Activated CD4-positive, alpha-beta T cell treated with anti-CD3 and anti-CD28 coated beads for 36 hours (primary cell): ENCODE measurements at regions not wholly inside any gene's neighbourhood (a gene's known extent, or its start where the extent isn't known, plus 50 kb on each side); places are given as distances from the start of the nearest gene placed in this dataset.

Experiments
- ATAC-seq: fragments of 200-7000 bp; cut with Tn5 transposase; one replicate; pipeline ENCODE4 v1.10.0; 2021; ENCODE audit warnings: mild to moderate bottlenecking, moderate library complexity
- CTCF ChIA-PET: fragments of 350-600 bp; sonication (Branson Sonifier 250); formaldehyde crosslinking; loops from one replicate; lab custom pipeline; 2021; ENCODE audit warnings: antibody characterized with exemption; lab: Charles Lee
- POLR2A ChIA-PET: fragments of 350-600 bp; sonication (Branson Sonifier 250); formaldehyde crosslinking; loops from one replicate; lab custom pipeline; 2021; ENCODE audit warnings: antibody characterized with exemption, inconsistent platforms; lab: Charles Lee
- DNase-seq: peaks from one replicate; pipeline ENCODE4 v3.0.0-alpha.2; 2020
- H3K27ac Mint-ChIP-seq: one replicate; pipeline ENCODE4 v1.8.0; 2021; ENCODE audit warnings: mixed read lengths
- H3K27me3 Mint-ChIP-seq: one replicate; pipeline ENCODE4 v1.8.0; 2021; ENCODE audit warnings: mixed read lengths
- H3K36me3 Mint-ChIP-seq: one replicate; pipeline ENCODE4 v1.8.0; 2021; ENCODE audit warnings: low read depth, mixed read lengths
- H3K4me1 Mint-ChIP-seq: one replicate; pipeline ENCODE4 v1.8.0; 2021; ENCODE audit warnings: mixed read lengths
- H3K4me3 Mint-ChIP-seq: one replicate; pipeline ENCODE4 v1.8.0; 2021; ENCODE audit warnings: mild to moderate bottlenecking, moderate library complexity, mixed read lengths
- H3K9me3 Mint-ChIP-seq: one replicate; pipeline ENCODE4 v1.8.0; 2021; ENCODE audit warnings: low read depth, mixed read lengths
- intact Hi-C, 2 experiments: fragments of 100-400 bp; cut with DNase I in 1 of 2; cut with micrococcal nuclease in 1 of 2; formaldehyde crosslinking; loops; one replicate each; pipeline versions ENCODE4 v1.14.2 to v1.15.1; 2022 to 2024; cut with DNase I, micrococcal nuclease

DNA sequence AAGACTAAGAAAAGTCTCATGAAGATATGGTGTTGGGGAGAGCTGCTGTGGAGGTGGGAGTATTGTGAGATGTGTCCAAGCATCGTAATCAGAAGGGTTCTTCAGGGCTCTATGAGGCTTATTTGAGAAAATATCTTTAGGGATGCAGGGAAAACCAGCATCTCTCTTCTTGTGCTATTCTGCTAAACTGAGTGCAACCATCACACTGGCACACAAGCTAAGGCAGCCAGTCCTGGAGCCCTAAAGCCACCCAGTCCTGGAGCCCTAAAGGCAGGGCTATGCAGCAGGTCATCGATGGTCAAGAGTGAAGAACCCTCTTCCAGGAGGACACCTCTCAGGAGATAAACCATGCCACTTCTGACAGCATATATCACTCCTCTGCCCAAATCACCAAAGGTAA, 445.2 kb upstream of the MIR17HG start:
- DNase-seq (no peak), ATAC-seq (no peak)
- ChIA-PET CTCF (no interaction called here), POLR2A (no interaction called here)
- H3K27me3 Mint-ChIP-seq, result no peaks in the 10 kb centered on the region
- H3K36me3 Mint-ChIP-seq, result no peaks in the 10 kb centered on the region
- intact Hi-C loops, result no loop called here
- no peak overlapping the region for H3K27ac Mint-ChIP-seq
- H3K4me3 Mint-ChIP-seq, result no peak overlapping the region
- peaks cover 7% of the 10 kb centered on the region for H3K9me3 Mint-ChIP-seq
- no peaks in the 10 kb centered on the region for H3K4me1 Mint-ChIP-seq

DNA sequence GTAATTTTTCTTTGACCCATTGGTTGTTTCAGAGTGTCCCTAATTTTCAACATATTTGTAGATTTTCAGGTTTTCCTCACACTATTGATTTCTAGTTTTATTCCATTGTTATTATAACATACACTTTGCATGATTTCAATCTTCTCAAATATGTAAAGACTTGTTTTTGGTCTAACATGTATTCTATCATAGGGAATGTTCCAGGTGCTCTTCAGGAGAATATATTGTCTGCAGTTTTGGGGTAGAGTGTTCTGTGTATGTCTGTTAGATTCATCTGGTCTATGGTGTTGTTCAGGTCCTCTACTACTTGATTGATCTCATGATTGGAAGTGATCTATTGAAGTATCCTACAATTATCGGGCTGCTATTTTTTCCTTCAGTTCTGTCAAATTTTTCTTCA, 440.9 kb upstream of the MIR17HG start:
- Mint-ChIP-seq H3K9me3 (peaks cover 9% of the 10 kb centered on the region), H3K27me3 (no peaks in the 10 kb centered on the region), H3K27ac (no peak overlapping the region), H3K36me3 (no peaks in the 10 kb centered on the region), H3K4me1 (no peaks in the 10 kb centered on the region), H3K4me3 (no peak overlapping the region)
- no peak for ATAC-seq
- DNase-seq, result no peak
- ChIA-PET POLR2A (no interaction called here), CTCF (no interaction called here)
- intact Hi-C loops, result no loop called here

DNA sequence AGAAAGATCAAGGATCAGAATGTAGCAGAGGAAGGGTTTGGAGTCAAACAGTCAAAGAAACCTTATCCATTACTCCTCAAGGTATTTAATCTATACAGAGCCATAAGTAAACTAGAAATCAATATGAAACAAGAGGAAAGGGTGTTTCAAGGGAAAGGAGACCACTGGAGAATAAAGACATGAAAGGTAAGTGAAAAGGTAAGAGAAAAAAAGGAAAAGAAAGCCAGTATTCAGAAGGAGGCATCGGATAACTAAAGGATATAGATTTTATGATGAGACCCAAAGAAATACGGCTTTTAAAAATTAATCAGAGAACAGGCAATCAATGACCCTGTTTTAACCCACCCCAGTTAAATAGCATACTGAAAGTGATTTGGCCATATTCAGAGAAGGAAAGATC, 438.7 kb upstream of the MIR17HG start:
- Mint-ChIP-seq H3K27ac (no peak overlapping the region), H3K36me3 (no peaks in the 10 kb centered on the region), H3K9me3 (peaks cover 9% of the 10 kb centered on the region), H3K27me3 (no peaks in the 10 kb centered on the region), H3K4me3 (no peak overlapping the region), H3K4me1 (no peaks in the 10 kb centered on the region)
- ChIA-PET CTCF (no interaction called here), POLR2A (no interaction called here)
- intact Hi-C loops, result no loop called here
- no peak for ATAC-seq
- no peak for DNase-seq

DNA sequence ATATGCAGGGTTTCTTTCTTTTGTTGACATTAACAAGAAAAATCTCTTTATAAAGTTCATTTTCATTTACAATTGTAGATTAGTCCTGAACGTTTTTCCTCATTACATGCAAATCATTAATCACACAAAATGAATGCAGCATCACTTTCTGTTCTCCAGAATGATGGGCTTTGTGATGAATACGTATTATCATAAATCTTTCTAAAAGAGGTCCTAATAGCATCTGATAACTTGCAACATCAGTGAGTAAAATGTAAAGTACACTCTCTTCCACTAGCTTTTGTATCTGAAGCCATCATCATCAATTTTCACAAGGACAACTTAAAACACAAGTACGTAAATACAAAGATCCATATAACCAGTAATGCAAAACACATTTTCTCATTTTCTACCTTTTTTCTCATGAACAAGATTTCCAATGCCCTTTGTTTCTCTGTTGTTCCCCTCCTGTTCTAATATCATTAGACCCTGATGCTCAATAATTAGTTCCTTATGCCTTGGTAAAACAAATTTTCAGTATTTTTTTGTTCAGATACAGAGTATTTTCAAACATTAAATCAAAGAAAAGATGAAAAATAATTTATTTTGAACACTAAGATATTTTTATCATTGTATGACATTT, 437.4 kb upstream of the MIR17HG start:
- no peaks in the 10 kb centered on the region for H3K4me1 Mint-ChIP-seq
- no peak overlapping the region for H3K4me3 Mint-ChIP-seq
- no peak for DNase-seq
- peaks cover 11% of the 10 kb centered on the region for H3K9me3 Mint-ChIP-seq
- intact Hi-C loops, result no loop called here
- CTCF ChIA-PET, result no interaction called here
- no peaks in the 10 kb centered on the region for H3K36me3 Mint-ChIP-seq
- H3K27me3 Mint-ChIP-seq, result no peaks in the 10 kb centered on the region
- POLR2A ChIA-PET, result no interaction called here
- no peak for ATAC-seq
- no peak overlapping the region for H3K27ac Mint-ChIP-seq

DNA sequence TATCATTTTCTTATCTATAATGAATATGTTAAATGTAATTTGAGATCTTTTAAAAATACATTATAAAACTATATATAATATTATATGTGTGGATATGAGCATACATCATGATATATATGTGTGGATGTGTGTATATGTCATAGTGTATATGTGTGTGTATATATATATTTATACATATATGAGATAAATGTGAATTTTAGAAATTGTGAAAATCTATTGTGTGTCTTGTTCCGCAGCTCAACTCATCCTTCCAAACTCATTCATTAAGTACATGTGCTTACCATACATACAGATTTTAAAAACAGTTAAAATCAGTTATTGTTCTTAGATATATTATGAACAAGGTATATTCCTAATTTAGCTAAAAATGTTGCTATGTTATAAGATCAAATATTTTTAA, 435.2 kb upstream of the MIR17HG start:
- no peaks in the 10 kb centered on the region for H3K36me3 Mint-ChIP-seq
- peaks cover 5% of the 10 kb centered on the region for H3K9me3 Mint-ChIP-seq
- POLR2A ChIA-PET, result no interaction called here
- H3K4me1 Mint-ChIP-seq, result no peaks in the 10 kb centered on the region
- CTCF ChIA-PET, result no interaction called here
- ATAC-seq (no peak), DNase-seq (no peak)
- intact Hi-C loops, result no loop called here
- no peak overlapping the region for H3K4me3 Mint-ChIP-seq
- H3K27ac Mint-ChIP-seq, result no peak overlapping the region
- H3K27me3 Mint-ChIP-seq, result no peaks in the 10 kb centered on the region

DNA sequence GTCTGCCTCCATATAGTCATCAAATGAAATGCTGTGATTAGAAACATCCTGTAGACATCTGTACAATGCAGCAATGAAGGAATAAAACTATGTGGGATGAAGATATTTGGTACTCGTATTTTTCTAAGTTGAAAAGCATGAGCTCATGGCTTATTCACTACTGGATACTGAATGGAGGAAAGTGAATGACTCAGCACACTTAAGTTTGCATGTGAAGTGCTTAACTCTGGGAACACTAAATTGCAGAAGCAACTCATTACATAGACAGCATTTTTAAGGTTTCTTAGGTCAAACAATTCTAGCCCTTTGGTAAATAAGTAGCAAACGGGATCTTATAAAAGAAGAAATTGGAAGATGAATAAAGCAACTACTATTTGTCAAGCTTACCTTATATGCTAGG, 429.0 kb upstream of the MIR17HG start:
- no peak overlapping the region for H3K27ac Mint-ChIP-seq
- H3K36me3 Mint-ChIP-seq, result no peaks in the 10 kb centered on the region
- CTCF ChIA-PET, result interaction anchor here (0.5 kb wide), 1 partner anchor 493 kb away, joined by 4 read pairs; no protein-coding TSS in a partner anchor
- H3K4me1 Mint-ChIP-seq, result no peaks in the 10 kb centered on the region
- intact Hi-C loops, result no loop called here
- H3K4me3 Mint-ChIP-seq, result no peak overlapping the region
- no peak for ATAC-seq
- peaks cover 9% of the 10 kb centered on the region for H3K9me3 Mint-ChIP-seq
- no peaks in the 10 kb centered on the region for H3K27me3 Mint-ChIP-seq
- no peak for DNase-seq
- POLR2A ChIA-PET, result no interaction called here

DNA sequence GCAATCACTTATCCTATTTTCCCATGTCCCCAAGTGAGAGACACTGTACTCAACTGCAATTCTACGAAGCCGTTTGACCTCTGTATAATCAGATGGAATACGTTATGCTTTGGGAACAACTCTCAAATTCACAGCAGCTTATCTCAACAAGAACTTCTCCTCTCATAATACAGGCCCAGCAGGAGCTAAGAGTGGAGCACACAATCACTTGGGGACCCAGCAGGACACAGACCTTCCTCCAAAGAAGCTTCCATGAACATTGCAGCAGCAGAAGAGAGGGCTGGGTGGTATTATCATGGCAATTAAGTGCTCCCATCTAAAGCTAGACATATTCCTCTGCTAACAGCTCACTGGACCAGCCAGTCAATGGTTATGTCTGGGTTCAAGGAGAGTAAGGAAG, 428.3 kb upstream of the MIR17HG start:
- intact Hi-C loops, result no loop called here
- DNase-seq (no peak), ATAC-seq (no peak)
- Mint-ChIP-seq H3K9me3 (peaks cover 9% of the 10 kb centered on the region), H3K4me3 (no peak overlapping the region), H3K27ac (no peak overlapping the region), H3K36me3 (no peaks in the 10 kb centered on the region), H3K4me1 (no peaks in the 10 kb centered on the region), H3K27me3 (no peaks in the 10 kb centered on the region)
- ChIA-PET POLR2A (no interaction called here), CTCF (no interaction called here)

DNA sequence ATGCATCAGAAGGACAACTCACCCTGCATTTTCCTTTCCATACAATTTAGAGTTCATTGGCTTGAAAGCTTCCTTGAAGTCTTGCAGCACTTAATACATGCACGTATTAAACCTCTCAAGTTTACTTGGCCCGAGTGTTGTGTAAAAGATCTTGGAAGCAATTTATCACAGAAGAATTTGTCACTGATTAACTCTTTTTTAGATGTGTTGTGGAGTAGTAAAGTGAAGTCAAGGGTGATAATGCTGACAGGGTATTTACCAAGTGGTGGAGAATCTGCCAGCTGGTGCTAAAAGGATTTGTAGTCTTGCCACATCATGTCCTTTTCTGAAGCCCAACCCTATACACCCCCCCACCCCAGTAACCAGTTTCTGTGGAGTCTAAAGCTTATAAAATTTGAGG, 421.0 kb upstream of the MIR17HG start:
- Mint-ChIP-seq H3K36me3 (no peaks in the 10 kb centered on the region), H3K27ac (no peak overlapping the region), H3K4me3 (no peak overlapping the region), H3K4me1 (no peaks in the 10 kb centered on the region), H3K27me3 (no peaks in the 10 kb centered on the region), H3K9me3 (peaks cover 10% of the 10 kb centered on the region)
- ChIA-PET POLR2A (no interaction called here), CTCF (interaction anchor here (0.7 kb wide), 1 partner anchor 91 kb away, joined by 3 read pairs; no protein-coding TSS in a partner anchor)
- DNase-seq, result no peak
- intact Hi-C loops, result no loop called here
- ATAC-seq, result no peak

DNA sequence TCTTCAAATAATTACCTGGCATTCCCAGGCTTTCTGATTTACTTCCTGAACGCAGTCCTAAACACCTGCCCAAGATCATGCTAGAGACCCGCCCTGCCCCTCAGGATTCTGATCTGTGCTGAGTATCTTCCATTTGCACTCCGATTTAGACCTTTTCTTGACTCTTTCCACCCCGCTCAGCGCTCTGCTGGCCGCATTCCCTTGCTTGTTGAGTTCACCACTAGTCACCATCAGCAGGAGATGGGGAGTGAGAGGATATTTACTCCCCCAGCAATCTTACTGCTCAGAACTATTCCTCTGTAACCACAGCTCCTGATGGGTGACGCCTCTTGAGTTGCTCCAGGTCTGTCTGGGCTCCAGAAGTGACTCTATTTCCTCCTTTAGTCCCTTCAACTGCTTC, 419.4 kb upstream of the MIR17HG start:
- DNase-seq (no peak), ATAC-seq (no peak)
- Mint-ChIP-seq H3K9me3 (peaks cover 10% of the 10 kb centered on the region), H3K27ac (no peak overlapping the region), H3K36me3 (no peaks in the 10 kb centered on the region), H3K4me1 (no peaks in the 10 kb centered on the region), H3K4me3 (no peak overlapping the region), H3K27me3 (no peaks in the 10 kb centered on the region)
- ChIA-PET CTCF (no interaction called here), POLR2A (no interaction called here)
- intact Hi-C loops, result no loop called here

DNA sequence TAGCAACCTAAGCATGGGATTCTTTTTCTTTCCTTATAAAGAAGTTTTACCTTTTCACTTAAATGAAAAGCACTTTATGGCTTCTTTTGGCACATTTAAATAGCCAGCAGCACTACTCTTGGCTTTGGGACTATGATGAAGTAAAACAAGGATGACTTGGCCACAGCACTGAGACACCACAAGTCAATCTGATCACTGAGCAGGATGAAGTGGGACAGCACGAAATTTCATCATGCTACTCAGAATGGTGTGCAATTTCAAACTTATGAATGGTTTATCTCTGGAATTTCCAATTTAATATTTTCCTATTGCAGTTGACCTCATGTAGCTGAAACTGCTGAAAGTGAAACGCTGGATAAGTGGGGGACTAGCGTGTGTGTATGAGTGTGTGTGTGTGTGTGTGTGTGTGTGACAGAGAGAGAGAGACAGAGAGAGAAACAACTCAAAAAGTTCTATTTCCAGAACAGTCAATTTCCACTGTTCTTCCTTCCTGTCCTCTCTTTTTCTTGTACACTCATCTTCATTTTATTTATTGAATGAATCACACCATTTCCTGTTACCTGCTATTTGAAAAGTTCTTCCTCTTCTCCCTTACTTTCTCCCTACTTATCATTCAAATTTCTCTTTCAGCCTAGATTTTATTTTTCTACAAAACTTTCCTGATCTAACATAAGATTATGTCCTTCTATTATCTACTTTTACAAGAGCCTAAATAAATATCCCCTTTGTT, 414.2 kb upstream of the MIR17HG start:
- DNase-seq, result no peak
- ChIA-PET CTCF (interaction anchor here (1.2 kb wide), 1 partner anchor 15 kb away, joined by 3 read pairs; no protein-coding TSS in a partner anchor), POLR2A (no interaction called here)
- intact Hi-C loops, result no loop called here
- H3K4me3 Mint-ChIP-seq, result no peak overlapping the region
- no peak overlapping the region for H3K27ac Mint-ChIP-seq
- no peaks in the 10 kb centered on the region for H3K36me3 Mint-ChIP-seq
- H3K27me3 Mint-ChIP-seq, result no peaks in the 10 kb centered on the region
- no peaks in the 10 kb centered on the region for H3K4me1 Mint-ChIP-seq
- peaks cover 10% of the 10 kb centered on the region for H3K9me3 Mint-ChIP-seq
- ATAC-seq, result no peak

DNA sequence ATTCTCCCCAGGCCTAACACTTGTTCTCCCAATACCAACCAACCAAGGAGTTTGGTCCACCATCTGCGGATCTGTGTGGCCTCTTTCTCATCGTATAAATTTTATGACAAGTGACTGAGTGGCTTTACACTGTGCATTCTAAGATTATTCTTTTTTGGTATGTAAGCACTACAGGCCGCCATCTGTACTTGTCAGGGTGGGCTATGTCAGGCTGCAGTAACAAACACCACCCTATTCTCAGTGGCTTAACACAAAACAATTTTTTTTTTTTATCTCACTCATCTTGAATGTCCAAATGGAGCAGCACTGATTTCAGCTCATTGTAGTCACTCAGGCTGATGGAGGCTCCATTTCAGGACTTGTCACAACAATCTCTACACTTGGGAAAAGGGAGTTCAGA, 412.7 kb upstream of the MIR17HG start:
- Mint-ChIP-seq H3K27ac (no peak overlapping the region), H3K27me3 (no peaks in the 10 kb centered on the region), H3K4me3 (no peak overlapping the region), H3K36me3 (no peaks in the 10 kb centered on the region), H3K4me1 (no peaks in the 10 kb centered on the region), H3K9me3 (peaks cover 6% of the 10 kb centered on the region)
- intact Hi-C loops, result no loop called here
- POLR2A ChIA-PET, result no interaction called here
- CTCF ChIA-PET, result no interaction called here
- DNase-seq (no peak), ATAC-seq (no peak)

DNA sequence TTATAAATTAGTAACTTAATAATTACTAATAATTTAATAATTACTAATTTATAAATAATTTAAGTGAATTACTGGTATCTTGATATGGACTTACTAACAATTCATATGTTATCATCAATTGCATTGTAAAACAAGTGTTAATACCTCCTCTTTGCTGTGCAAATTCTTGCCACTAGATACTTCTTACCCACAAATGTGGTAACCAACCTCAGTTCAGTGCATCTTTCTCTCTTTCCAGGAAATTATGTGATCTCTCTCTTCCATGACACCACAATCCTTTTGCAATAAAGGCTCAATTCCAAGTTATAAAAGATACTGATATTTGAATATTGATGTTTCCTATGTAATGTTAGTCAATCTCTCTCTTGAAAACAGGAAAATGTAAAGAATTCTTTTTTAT, 408.6 kb upstream of the MIR17HG start:
- no peak for ATAC-seq
- Mint-ChIP-seq H3K36me3 (no peaks in the 10 kb centered on the region), H3K27ac (no peak overlapping the region), H3K9me3 (no peaks in the 10 kb centered on the region), H3K4me3 (no peak overlapping the region), H3K27me3 (no peaks in the 10 kb centered on the region), H3K4me1 (no peaks in the 10 kb centered on the region)
- no peak for DNase-seq
- ChIA-PET POLR2A (no interaction called here), CTCF (no interaction called here)
- intact Hi-C loops, result no loop called here
